HEK293 (cell line): ENCODE measurements at regions not wholly inside any gene's neighbourhood (a gene's known extent, or its start where the extent isn't known, plus 50 kb on each side); places are given as distances from the start of the nearest gene placed in this dataset.

Source experiments
- CTCF ChIA-PET: fragments of 350-600 bp; formaldehyde crosslinking; extraction: SDS; loops from one replicate; lab custom pipeline; 2021; ENCODE audit warnings: antibody characterized with exemption; lab: Yijun Ruan, JAX
- POLR2A ChIA-PET: fragments of 300-600 bp; formaldehyde crosslinking; extraction: SDS; loops from one replicate; lab custom pipeline; 2020; ENCODE audit warnings: antibody characterized with exemption, inconsistent platforms; lab: Yijun Ruan, JAX
- H3K27ac ChIP-seq: fragments of 200-500 bp; sonication (Bioruptor generic); 2 replicates; pipeline ENCODE4 v1.5.1; 2014; ENCODE audit warnings: low read depth, low read length, control low read depth, inconsistent platforms; ENCODE audit errors: extremely low read depth
- H3K36me3 ChIP-seq, 2 experiments: fragments of 200-500 bp in 1 of 2; sonication (Bioruptor generic) in 1 of 2; 1 replicate in 1 of 2; 2 replicates in 1 of 2; pipeline ENCODE4 v1.5.1; 2014 to 2017; ENCODE audit warnings: inconsistent platforms in 2 of 2, low read length in 2 of 2; ENCODE audit not compliant: control insufficient read depth in 2 of 2, insufficient read depth in 1 of 2
- H3K4me1 ChIP-seq: fragments of 200-500 bp; sonication (Bioruptor generic); 2 replicates; pipeline ENCODE4 v1.5.1; 2014; ENCODE audit warnings: mild to moderate bottlenecking, low read length, inconsistent platforms; ENCODE audit not compliant: control insufficient read depth, insufficient read depth
- H3K4me3 ChIP-seq: 2 replicates; pipeline ENCODE4 v1.5.1; 2011; ENCODE audit warnings: low read depth, mild to moderate bottlenecking, control low read depth, low read length, moderate library complexity
- H3K9me3 ChIP-seq: fragments of 200-500 bp; sonication (Bioruptor generic); 2 replicates; pipeline ENCODE4 v1.5.1; 2014; ENCODE audit warnings: low read depth, low read length, inconsistent platforms; ENCODE audit not compliant: control insufficient read depth, insufficient read depth
- GLI4 ChIP-seq: fragments of 450-650 bp; formaldehyde crosslinking; IDR thresholded peaks from 2 replicates; pipeline ENCODE4 v1.5.1; 2016; ENCODE audit warnings: missing biosample characterization, missing genetic modification characterization
- GLIS2 ChIP-seq: fragments of 450-650 bp; formaldehyde crosslinking; IDR thresholded peaks from 2 replicates; pipeline ENCODE4 v1.5.1; 2016; ENCODE audit warnings: missing biosample characterization, missing genetic modification characterization
- KLF16 ChIP-seq: fragments of 450-650 bp; formaldehyde crosslinking; IDR thresholded peaks from 2 replicates; pipeline ENCODE4 v1.5.1; 2017; ENCODE audit warnings: missing biosample characterization, missing genetic modification characterization
- SALL2 ChIP-seq: fragments of 450-650 bp; formaldehyde crosslinking; IDR thresholded peaks from 2 replicates; pipeline ENCODE4 v1.5.0; 2017; ENCODE audit warnings: missing biosample characterization, mild to moderate bottlenecking, missing genetic modification characterization, borderline replicate concordance
- ZBTB1 ChIP-seq: fragments of 450-650 bp; formaldehyde crosslinking; IDR thresholded peaks from 2 replicates; pipeline ENCODE4 v1.5.1; 2016; ENCODE audit warnings: missing biosample characterization, missing genetic modification characterization
- ZBTB17 ChIP-seq: fragments of 450-650 bp; formaldehyde crosslinking; IDR thresholded peaks from 2 replicates; pipeline ENCODE4 v1.5.1; 2016; ENCODE audit warnings: missing biosample characterization, missing genetic modification characterization
- ZBTB21 ChIP-seq: fragments of 450-650 bp; formaldehyde crosslinking; IDR thresholded peaks from 2 replicates; pipeline ENCODE4 v1.5.1; 2017; ENCODE audit warnings: missing biosample characterization, missing genetic modification characterization
- ZFP69B ChIP-seq: fragments of 450-650 bp; formaldehyde crosslinking; IDR thresholded peaks from 2 replicates; pipeline ENCODE4 v1.5.1; 2016; ENCODE audit warnings: missing biosample characterization, missing genetic modification characterization
- ZNF140 ChIP-seq: fragments of 450-650 bp; formaldehyde crosslinking; IDR thresholded peaks from 2 replicates; pipeline ENCODE4 v1.5.1; 2016; ENCODE audit warnings: missing biosample characterization, missing genetic modification characterization
- ZNF155 ChIP-seq: fragments of 450-650 bp; formaldehyde crosslinking; IDR thresholded peaks from 2 replicates; pipeline ENCODE4 v1.5.1; 2016; ENCODE audit warnings: missing biosample characterization, missing genetic modification characterization
- ZNF174 ChIP-seq: fragments of 450-650 bp; formaldehyde crosslinking; IDR thresholded peaks from 2 replicates; pipeline ENCODE4 v1.5.0; 2017; ENCODE audit warnings: missing biosample characterization, mild to moderate bottlenecking, missing genetic modification characterization
- ZNF23 ChIP-seq: fragments of 450-650 bp; formaldehyde crosslinking; IDR thresholded peaks from 2 replicates; pipeline ENCODE4 v1.5.1; 2016; ENCODE audit warnings: missing biosample characterization, missing genetic modification characterization, borderline replicate concordance
- ZNF324 ChIP-seq: fragments of 450-650 bp; formaldehyde crosslinking; IDR thresholded peaks from 2 replicates; pipeline ENCODE4 v1.5.1; 2016; ENCODE audit warnings: missing biosample characterization, missing genetic modification characterization
- ZNF335 ChIP-seq: fragments of 450-650 bp; formaldehyde crosslinking; conservative IDR thresholded peaks from 2 replicates; pipeline ENCODE4 v1.5.1; 2016; ENCODE audit warnings: missing biosample characterization, missing genetic modification characterization
- ZNF433 ChIP-seq: fragments of 450-650 bp; formaldehyde crosslinking; IDR thresholded peaks from 2 replicates; pipeline ENCODE4 v1.5.1; 2016; ENCODE audit warnings: missing biosample characterization, missing genetic modification characterization, low read depth
- ZNF449 ChIP-seq: fragments of 450-650 bp; formaldehyde crosslinking; IDR thresholded peaks from 2 replicates; pipeline ENCODE4 v1.5.1; 2017; ENCODE audit warnings: missing biosample characterization, mild to moderate bottlenecking, missing genetic modification characterization, moderate library complexity
- ZNF530 ChIP-seq: fragments of 450-650 bp; formaldehyde crosslinking; IDR thresholded peaks from 2 replicates; pipeline ENCODE4 v1.5.1; 2016; ENCODE audit warnings: low read depth, missing biosample characterization, missing genetic modification characterization
- ZNF549 ChIP-seq: fragments of 450-650 bp; IDR thresholded peaks from 2 replicates; pipeline ENCODE4 v1.5.1; 2018; ENCODE audit warnings: missing biosample characterization, missing genetic modification characterization, mild to moderate bottlenecking, inconsistent platforms, moderate library complexity
- ZNF561 ChIP-seq: fragments of 450-650 bp; IDR thresholded peaks from 2 replicates; pipeline ENCODE4 v1.5.1; 2018; ENCODE audit warnings: missing biosample characterization, missing genetic modification characterization, borderline replicate concordance
- ZNF658 ChIP-seq: fragments of 450-650 bp; formaldehyde crosslinking; IDR thresholded peaks from 2 replicates; pipeline ENCODE4; 2016; ENCODE audit warnings: missing biosample characterization, missing genetic modification characterization
- ZNF670 ChIP-seq: fragments of 450-650 bp; formaldehyde crosslinking; IDR thresholded peaks from 2 replicates; pipeline ENCODE4 v1.5.1; 2016; ENCODE audit warnings: missing biosample characterization, missing genetic modification characterization, low read depth
- ZNF747 ChIP-seq: fragments of 450-650 bp; formaldehyde crosslinking; IDR thresholded peaks from 2 replicates; pipeline ENCODE4 v1.5.1; 2016; ENCODE audit warnings: missing biosample characterization, missing genetic modification characterization
- ZXDB ChIP-seq: fragments of 450-650 bp; formaldehyde crosslinking; IDR thresholded peaks from 2 replicates; pipeline ENCODE4 v1.5.1; 2016; ENCODE audit warnings: missing biosample characterization, missing genetic modification characterization
- TF ChIP-seq, protein P1 (sequence below): fragments of 450-650 bp; formaldehyde crosslinking; conservative IDR thresholded peaks from 2 replicates; pipeline ENCODE4 v1.5.1; 2016; ENCODE audit warnings: low read depth, missing biosample characterization, missing genetic modification characterization

DNA sequence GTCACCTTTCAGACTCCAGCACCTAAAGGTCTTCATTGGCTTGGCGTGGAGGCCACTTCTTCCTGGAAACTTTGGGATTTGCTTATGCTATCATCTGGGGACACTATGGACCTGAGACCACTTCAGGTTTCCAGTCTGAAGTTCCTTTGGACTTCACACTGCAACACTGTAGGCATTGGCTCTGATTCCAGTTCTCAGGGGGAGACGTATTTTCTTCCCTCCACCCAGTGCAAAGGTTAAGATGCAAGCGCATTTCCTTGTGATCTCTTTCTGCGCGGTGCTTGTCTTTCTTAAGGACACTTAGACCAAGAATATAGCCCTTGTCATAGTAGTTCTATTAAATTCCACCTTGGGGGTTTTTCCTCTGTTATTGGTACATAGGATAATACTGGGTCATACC, 299.8 kb downstream of the TSHZ3 start:
- H3K4me3 ChIP-seq: no peak overlapping the region
- POLR2A ChIA-PET: no interaction called here
- TF ChIP-seq, protein P1, sequence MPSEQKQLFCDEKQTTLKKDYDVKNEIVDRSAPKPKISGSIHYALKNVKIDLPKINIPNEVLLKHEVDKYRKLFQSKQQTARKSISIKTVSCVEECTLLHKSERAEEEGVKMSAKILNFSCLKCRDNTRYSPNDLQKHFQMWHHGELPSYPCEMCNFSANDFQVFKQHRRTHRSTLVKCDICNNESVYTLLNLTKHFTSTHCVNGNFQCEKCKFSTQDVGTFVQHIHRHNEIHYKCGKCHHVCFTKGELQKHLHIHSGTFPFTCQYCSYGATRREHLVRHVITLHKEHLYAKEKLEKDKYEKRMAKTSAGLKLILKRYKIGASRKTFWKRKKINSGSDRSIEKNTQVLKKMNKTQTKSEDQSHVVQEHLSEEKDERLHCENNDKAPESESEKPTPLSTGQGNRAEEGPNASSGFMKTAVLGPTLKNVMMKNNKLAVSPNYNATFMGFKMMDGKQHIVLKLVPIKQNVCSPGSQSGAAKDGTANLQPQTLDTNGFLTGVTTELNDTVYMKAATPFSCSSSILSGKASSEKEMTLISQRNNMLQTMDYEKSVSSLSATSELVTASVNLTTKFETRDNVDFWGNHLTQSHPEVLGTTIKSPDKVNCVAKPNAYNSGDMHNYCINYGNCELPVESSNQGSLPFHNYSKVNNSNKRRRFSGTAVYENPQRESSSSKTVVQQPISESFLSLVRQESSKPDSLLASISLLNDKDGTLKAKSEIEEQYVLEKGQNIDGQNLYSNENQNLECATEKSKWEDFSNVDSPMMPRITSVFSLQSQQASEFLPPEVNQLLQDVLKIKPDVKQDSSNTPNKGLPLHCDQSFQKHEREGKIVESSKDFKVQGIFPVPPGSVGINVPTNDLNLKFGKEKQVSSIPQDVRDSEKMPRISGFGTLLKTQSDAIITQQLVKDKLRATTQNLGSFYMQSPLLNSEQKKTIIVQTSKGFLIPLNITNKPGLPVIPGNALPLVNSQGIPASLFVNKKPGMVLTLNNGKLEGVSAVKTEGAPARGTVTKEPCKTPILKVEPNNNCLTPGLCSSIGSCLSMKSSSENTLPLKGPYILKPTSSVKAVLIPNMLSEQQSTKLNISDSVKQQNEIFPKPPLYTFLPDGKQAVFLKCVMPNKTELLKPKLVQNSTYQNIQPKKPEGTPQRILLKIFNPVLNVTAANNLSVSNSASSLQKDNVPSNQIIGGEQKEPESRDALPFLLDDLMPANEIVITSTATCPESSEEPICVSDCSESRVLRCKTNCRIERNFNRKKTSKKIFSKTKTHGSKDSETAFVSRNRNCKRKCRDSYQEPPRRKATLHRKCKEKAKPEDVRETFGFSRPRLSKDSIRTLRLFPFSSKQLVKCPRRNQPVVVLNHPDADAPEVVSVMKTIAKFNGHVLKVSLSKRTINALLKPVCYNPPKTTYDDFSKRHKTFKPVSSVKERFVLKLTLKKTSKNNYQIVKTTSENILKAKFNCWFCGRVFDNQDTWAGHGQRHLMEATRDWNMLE (tag by site-specific recombination): no peak
- TF ChIP-seq ZNF670 (tag by site-specific recombination): no peak
- no peak for TF ChIP-seq ZNF433
- no peak for TF ChIP-seq ZNF561
- no peak for TF ChIP-seq ZNF449 (tag by site-specific recombination)
- TF ChIP-seq ZNF324: no peak
- TF ChIP-seq ZBTB21: no peak
- TF ChIP-seq ZNF155 (tag by site-specific recombination): no peak
- TF ChIP-seq ZNF658 (tag by site-specific recombination): no peak
- no peak for TF ChIP-seq GLI4 (tag by site-specific recombination)
- no peak for TF ChIP-seq ZBTB17
- no peak for TF ChIP-seq SALL2
- TF ChIP-seq ZNF23: no peak
- no peak for TF ChIP-seq ZXDB
- TF ChIP-seq ZNF530 (tag by site-specific recombination): no peak
- no peak for TF ChIP-seq ZFP69B (tag by site-specific recombination)
- no peak for TF ChIP-seq KLF16
- no peak for TF ChIP-seq ZNF549 (tag by site-specific recombination)

GRCh38 chr19:31046024-31046423, 303.2 kb downstream of the TSHZ3 start:
- no peak overlapping the region for H3K4me3 ChIP-seq
- TF ChIP-seq ZNF140 (tag by site-specific recombination) (no peak), ZNF561 (no peak), ZBTB1 (tag by site-specific recombination) (no peak), ZNF747 (no peak), ZNF335 (tag by site-specific recombination) (no peak), GLIS2 (tag by site-specific recombination) (no peak), ZNF174 (tag by site-specific recombination) (no peak)
- H3K27ac ChIP-seq: no peak overlapping the region
- H3K9me3 ChIP-seq: peaks cover 4% of the 10 kb centered on the region
- H3K36me3 ChIP-seq: no peaks in the 10 kb centered on the region; a peak in 2 of 3 replicates
- ChIA-PET POLR2A (no interaction called here), CTCF (interaction anchor here (0.7 to 2.1 kb wide), 3 partner anchors 9 to 457 kb away, joined by 3 to 19 read pairs (median 3); no protein-coding TSS in a partner anchor)
- H3K4me1 ChIP-seq: no peaks in the 10 kb centered on the region

More for the DNA sequence above, 299.8 kb downstream of the TSHZ3 start:
- Histone ChIP-seq H3K4me1 (no peaks in the 10 kb centered on the region), H3K9me3 (peaks cover 4% of the 10 kb centered on the region; the same call in 1 of the 2 replicates), H3K36me3 (no peaks in the 10 kb centered on the region; a peak in 1 of 3 replicates), H3K27ac (no peak overlapping the region)
- CTCF ChIA-PET: no interaction called here
